GM12878 (cell line): ENCODE measurements at regions not wholly inside any gene's neighbourhood (a gene's known extent, or its start where the extent isn't known, plus 50 kb on each side); places are given as distances from the start of the nearest gene placed in this dataset.

Experiments used
- ATAC-seq: fragments of 200-7000 bp; cut with Tn5 transposase; 3 replicates; pipeline ENCODE4 v1.9.1; 2020; ENCODE audit warnings: mild to moderate bottlenecking, moderate library complexity
- BruUV-seq: library from RNA; stranded (reverse); fragments of 400-500 nt; replicated peaks from 2 replicates; lab custom pipeline; 2021; lab: Mats Ljungman, UMichigan
- CTCF ChIA-PET: fragments of 300-600 bp; sonication (Branson Sonifier 250); formaldehyde crosslinking; extraction: SDS; loops from one replicate; lab custom pipeline; 2021; ENCODE audit warnings: inconsistent platforms; lab: Yijun Ruan, JAX
- POLR2A ChIA-PET: fragments of 350-600 bp; formaldehyde crosslinking; extraction: SDS; loops from one replicate; lab custom pipeline; 2021; ENCODE audit warnings: inconsistent platforms; lab: Charles Lee
- RAD21 ChIA-PET: fragments of 300-600 bp; sonication (Branson Sonifier 250); formaldehyde crosslinking; loops from one replicate; lab custom pipeline; 2023; ENCODE audit warnings: antibody characterized with exemption; ENCODE audit not compliant: unreplicated experiment; lab: Charles Lee
- SMC1A ChIA-PET: fragments of 300-600 bp; sonication (Branson Sonifier 250); formaldehyde crosslinking; loops from one replicate; lab custom pipeline; 2023; ENCODE audit not compliant: unreplicated experiment, uncharacterized antibody; lab: Charles Lee
- DNase-seq: peaks from one replicate; pipeline ENCODE4 v3.0.0-alpha.2; 2011; ENCODE audit warnings: low read depth, low spot score
- FAIRE-seq: peaks from 3 replicates; lab custom pipeline; 2011; peaks lifted over from hg19 to GRCh38; lab: Jason Lieb, UNC
- H2AFZ ChIP-seq: 2 replicates; pipeline ENCODE4 v1.6.0; 2011; ENCODE audit warnings: low read depth, low read length, control low read depth; ENCODE audit not compliant: control insufficient read depth
- H3K27ac ChIP-seq: 2 replicates; pipeline ENCODE4 v1.5.1; 2011; ENCODE audit warnings: control low read depth; ENCODE audit not compliant: control insufficient read depth, insufficient read depth
- H3K27me3 ChIP-seq, 2 experiments: replicated peaks in 1 of 2; 2 replicates each; pipeline versions ENCODE4 v1.6.0 to v1.6.1; 2011; ENCODE audit warnings: low read length in 1 of 2; ENCODE audit not compliant: control insufficient read depth in 2 of 2, insufficient read depth in 2 of 2
- H3K36me3 ChIP-seq, 2 experiments: 2 replicates each; pipeline ENCODE4 v1.5.1; 2011; ENCODE audit warnings: low read length in 1 of 2; ENCODE audit not compliant: control insufficient read depth in 2 of 2, insufficient read depth in 2 of 2
- H3K4me1 ChIP-seq: 2 replicates; pipeline ENCODE4 v1.6.1; 2011; ENCODE audit warnings: mild to moderate bottlenecking, low read length, moderate library complexity, mixed read lengths; ENCODE audit not compliant: control insufficient read depth, insufficient read depth
- H3K4me2 ChIP-seq: 2 replicates; pipeline ENCODE4 v1.6.0; 2011; ENCODE audit warnings: control low read depth; ENCODE audit not compliant: control insufficient read depth, insufficient read depth
- H3K4me3 ChIP-seq: fragments of 200-600 bp; sonication (generic); 2 replicates; pipeline ENCODE4 v1.5.1; 2016
- H3K79me2 ChIP-seq: 2 replicates; pipeline ENCODE4 v1.6.0; 2011; ENCODE audit warnings: low read length; ENCODE audit not compliant: control insufficient read depth, insufficient read depth
- H3K9ac ChIP-seq: 2 replicates; pipeline ENCODE4 v1.8.0; 2011; ENCODE audit warnings: low read length, control low read depth, mixed read lengths; ENCODE audit not compliant: control insufficient read depth, insufficient read depth
- H3K9me3 ChIP-seq: replicated peaks from 3 replicates; pipeline ENCODE4 v1.5.1; 2011; ENCODE audit warnings: mild to moderate bottlenecking, low read length; ENCODE audit not compliant: control insufficient read depth, insufficient read depth
- H4K20me1 ChIP-seq: 2 replicates; pipeline ENCODE4 v1.6.0; 2011; ENCODE audit not compliant: control insufficient read depth, insufficient read depth
- BACH1 ChIP-seq: fragments of 450-650 bp; IDR thresholded peaks from 2 replicates; pipeline ENCODE4 v1.6.1; 2017; ENCODE audit warnings: mild to moderate bottlenecking, borderline replicate concordance
- BHLHE40 ChIP-seq, 2 experiments: fragments of 450-650 bp in 1 of 2; IDR thresholded peaks; 2 replicates each; pipeline ENCODE4 v1.6.1; 2011 to 2017; ENCODE audit warnings: low read depth in 2 of 2, borderline replicate concordance in 1 of 2, improper control_type of control experiment in 1 of 2, low read length in 1 of 2, mild to moderate bottlenecking in 1 of 2
- CBFB ChIP-seq: IDR thresholded peaks from 2 replicates; pipeline ENCODE4 v1.6.1; 2016; ENCODE audit warnings: antibody characterized with exemption, low read depth
- CBX5 ChIP-seq: sonication (generic); IDR thresholded peaks from 2 replicates; pipeline ENCODE4 v1.6.1; 2016; ENCODE audit warnings: low read depth, moderate library complexity, mild to moderate bottlenecking, inconsistent platforms
- E4F1 ChIP-seq: fragments of 450-650 bp; IDR thresholded peaks from 2 replicates; pipeline ENCODE4 v1.6.1; 2018; ENCODE audit warnings: borderline replicate concordance, mild to moderate bottlenecking; ENCODE audit not compliant: partially characterized antibody
- FOXM1 ChIP-seq: IDR thresholded peaks from 2 replicates; pipeline ENCODE4 v1.6.1; 2012; ENCODE audit warnings: low read depth, mild to moderate bottlenecking, inconsistent platforms, low read length, moderate library complexity
- IKZF1 ChIP-seq: fragments of 450-650 bp; conservative IDR thresholded peaks from 2 replicates; pipeline ENCODE4 v1.6.1; 2017; ENCODE audit warnings: antibody characterized with exemption, mild to moderate bottlenecking
- JUND ChIP-seq: IDR thresholded peaks from 2 replicates; pipeline ENCODE4 v1.6.1; 2012; ENCODE audit warnings: low read depth, mild to moderate bottlenecking, low read length, improper control_type of control experiment, moderate library complexity
- MTA3 ChIP-seq: IDR thresholded peaks from 2 replicates; pipeline ENCODE4 v1.6.1; 2012; ENCODE audit warnings: low read length, inconsistent platforms, borderline replicate concordance
- MYB ChIP-seq: fragments of 150-350 bp; IDR thresholded peaks from 2 replicates; pipeline ENCODE4 v1.6.1; 2014; ENCODE audit warnings: mild to moderate bottlenecking, low read depth, low read length, borderline replicate concordance
- NR2F1 ChIP-seq: fragments of 450-650 bp; conservative IDR thresholded peaks from 2 replicates; pipeline ENCODE4 v1.6.1; 2017; ENCODE audit warnings: mild to moderate bottlenecking
- PRDM15 ChIP-seq: fragments of 450-650 bp; formaldehyde crosslinking; IDR thresholded peaks from 2 replicates; pipeline ENCODE4 v1.4.0; 2020; ENCODE audit warnings: mild to moderate bottlenecking, moderate library complexity
- RAD51 ChIP-seq: fragments of 450-650 bp; IDR thresholded peaks from 2 replicates; pipeline ENCODE4 v1.6.1; 2016; ENCODE audit warnings: moderate library complexity, mild to moderate bottlenecking, inconsistent platforms
- RFX5 ChIP-seq: IDR thresholded peaks from 2 replicates; pipeline ENCODE4 v1.6.1; 2011; ENCODE audit warnings: low read depth, low read length, improper control_type of control experiment
- SREBF2 ChIP-seq: IDR thresholded peaks from 2 replicates; pipeline ENCODE4 v1.6.1; 2012; ENCODE audit warnings: mild to moderate bottlenecking, low read length
- TAF1 ChIP-seq: IDR thresholded peaks from 2 replicates; pipeline ENCODE4 v1.6.1; 2011; ENCODE audit warnings: mild to moderate bottlenecking, low read depth, low read length, borderline replicate concordance
- USF1 ChIP-seq: IDR thresholded peaks from 2 replicates; pipeline ENCODE4 v1.6.1; 2011; ENCODE audit warnings: borderline replicate concordance, low read depth, mild to moderate bottlenecking, moderate library complexity, mixed read lengths, low read length; ENCODE audit not compliant: insufficient read depth; ENCODE audit errors: extremely low read length
- YBX1 ChIP-seq: fragments of 450-650 bp; IDR thresholded peaks from 2 replicates; pipeline ENCODE4 v1.6.1; 2016; ENCODE audit warnings: antibody characterized with exemption
- ZBED1 ChIP-seq: IDR thresholded peaks from 2 replicates; pipeline ENCODE4 v1.6.1; 2016; ENCODE audit warnings: borderline replicate concordance
- ZZZ3 ChIP-seq: IDR thresholded peaks from 2 replicates; pipeline ENCODE4 v1.6.1; 2011; ENCODE audit warnings: low read depth; ENCODE audit not compliant: control insufficient read depth, insufficient read length
- WGBS: methylation state at CpG from one replicate; pipeline ENCODE4 v1.1.6; 2016; ENCODE audit warnings: low lambda C conversion rate; ENCODE audit not compliant: insufficient replicate concordance, insufficient coverage; ENCODE audit errors: missing lambda C conversion rate; 5-methylcytosine and 5-hydroxymethylcytosine counted together
- in situ Hi-C: fragments of 300-500 bp; cut with MboI; formaldehyde crosslinking; loops from 9 replicates; pipeline ENCODE4 v1.14.3; 2018; ENCODE audit warnings: mixed read lengths
- intact Hi-C: fragments of 100-400 bp; cut with micrococcal nuclease; formaldehyde crosslinking; loops from one replicate; pipeline ENCODE4 v1.14.2; 2022; ENCODE audit not compliant: unreplicated experiment

GRCh38 chr2:66169076-66169475, 265.8 kb upstream of the MEIS1 start (continued):
- TF ChIP-seq PRDM15 (CRISPR knock-in tag) (no peak), RAD51 (no peak), SREBF2 (no peak), NR2F1 (no peak), YBX1 (no peak), BHLHE40 (IDR thresholded peaks at IDR 0.05; ENCODE audit: borderline replicate concordance in 1 of 2, low read depth in 2 of 2, low read length in 1 of 2) (no peak), IKZF1 (no peak), TAF1 (no peak)

GRCh38 chr2:66164470-66164869, 270.5 kb upstream of the MEIS1 start:
- in situ Hi-C loops (no loop called here), intact Hi-C loops (no loop called here)
- BruUV-seq = no TSS peak
- ChIA-PET POLR2A (no interaction called here), SMC1A (no interaction called here), RAD21 (no interaction called here), CTCF (no interaction called here)
- H3K79me2 ChIP-seq = no peaks in the 10 kb centered on the region
- 47% methylated on average over 4 of the region's 4 CpGs for WGBS
- H3K9me3 ChIP-seq = no peaks in the 10 kb centered on the region
- DNase-seq = no peak
- H3K27me3 ChIP-seq = no peaks in the 10 kb centered on the region
- ATAC-seq = no peak
- H3K4me3 ChIP-seq = no peak overlapping the region
- H2AFZ ChIP-seq = no peak overlapping the region
- no peaks in the 10 kb centered on the region for H3K4me1 ChIP-seq
- H3K36me3 ChIP-seq = no peaks in the 10 kb centered on the region
- no peak overlapping the region for H3K9ac ChIP-seq
- H3K4me2 ChIP-seq = no peak overlapping the region
- no peaks in the 10 kb centered on the region for H4K20me1 ChIP-seq
- H3K27ac ChIP-seq = no peak overlapping the region
- no peak for FAIRE-seq
- TF ChIP-seq JUND (no peak), ZBED1 (no peak), USF1 (no peak), NR2F1 (no peak), CBFB (no peak), ZZZ3 (no peak), RFX5 (no peak), MYB (no peak), CBX5 (no peak), E4F1 (no peak), FOXM1 (no peak), BACH1 (no peak), MTA3 (no peak)
